ENCODE measurements at regions not wholly inside any gene's neighbourhood (a gene's known extent, or its start where the extent isn't known, plus 50 kb on each side); places are given as distances from the start of the nearest gene placed in this dataset.

- intact Hi-C loops (cut with micrococcal nuclease; ENCODE audit: unreplicated experiment) = no loop called here
- no TSS peak for BruUV-seq (replicated peaks)
- no peaks in the 10 kb centered on the region for H3K9me2 ChIP-seq (ENCODE audit: insufficient read depth, low read length)
- no peaks in the 10 kb centered on the region for H3K9me3 ChIP-seq (ENCODE audit: low read length)
- H3K27ac ChIP-seq (ENCODE audit: low read depth, low read length, poor library complexity, severe bottlenecking) = no peak overlapping the region
- H3K4me1 ChIP-seq (ENCODE audit: insufficient read depth, low read length, poor library complexity, severe bottlenecking) = no peaks in the 10 kb centered on the region
- TF ChIP-seq, protein P1, sequence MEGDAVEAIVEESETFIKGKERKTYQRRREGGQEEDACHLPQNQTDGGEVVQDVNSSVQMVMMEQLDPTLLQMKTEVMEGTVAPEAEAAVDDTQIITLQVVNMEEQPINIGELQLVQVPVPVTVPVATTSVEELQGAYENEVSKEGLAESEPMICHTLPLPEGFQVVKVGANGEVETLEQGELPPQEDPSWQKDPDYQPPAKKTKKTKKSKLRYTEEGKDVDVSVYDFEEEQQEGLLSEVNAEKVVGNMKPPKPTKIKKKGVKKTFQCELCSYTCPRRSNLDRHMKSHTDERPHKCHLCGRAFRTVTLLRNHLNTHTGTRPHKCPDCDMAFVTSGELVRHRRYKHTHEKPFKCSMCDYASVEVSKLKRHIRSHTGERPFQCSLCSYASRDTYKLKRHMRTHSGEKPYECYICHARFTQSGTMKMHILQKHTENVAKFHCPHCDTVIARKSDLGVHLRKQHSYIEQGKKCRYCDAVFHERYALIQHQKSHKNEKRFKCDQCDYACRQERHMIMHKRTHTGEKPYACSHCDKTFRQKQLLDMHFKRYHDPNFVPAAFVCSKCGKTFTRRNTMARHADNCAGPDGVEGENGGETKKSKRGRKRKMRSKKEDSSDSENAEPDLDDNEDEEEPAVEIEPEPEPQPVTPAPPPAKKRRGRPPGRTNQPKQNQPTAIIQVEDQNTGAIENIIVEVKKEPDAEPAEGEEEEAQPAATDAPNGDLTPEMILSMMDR (conservative IDR thresholded peaks at IDR 0.05; ENCODE audit: low read length) = no peak
- no peak for TF ChIP-seq EZH2phosphoT487 (IDR thresholded peaks at IDR 0.05; ENCODE audit: borderline replicate concordance, low read depth, low read length)
- H2AFZ ChIP-seq (ENCODE audit: low read length) = no peak overlapping the region
- no peaks in the 10 kb centered on the region for H3K36me3 ChIP-seq (ENCODE audit: insufficient read depth, low read length)
- no peaks in the 10 kb centered on the region for H3K79me2 ChIP-seq (ENCODE audit: insufficient read depth, low read depth, low read length)
- DNase-seq (ENCODE audit: low spot score) = no peak
- ChIA-PET POLR2A (no interaction called here), CTCF (ENCODE audit: unreplicated experiment) (no interaction called here)
- no peak overlapping the region for H3K4me3 ChIP-seq (ENCODE audit: low read depth, low read length, poor library complexity, severe bottlenecking)
- no peaks in the 10 kb centered on the region for H4K20me1 ChIP-seq (ENCODE audit: insufficient read depth, low read length)
- H3K4me2 ChIP-seq (ENCODE audit: low read length) = no peak overlapping the region
These were observed 436.7 kb downstream of the CETN3 start for GRCh38 chr5:89972901-89973300.

DNA sequence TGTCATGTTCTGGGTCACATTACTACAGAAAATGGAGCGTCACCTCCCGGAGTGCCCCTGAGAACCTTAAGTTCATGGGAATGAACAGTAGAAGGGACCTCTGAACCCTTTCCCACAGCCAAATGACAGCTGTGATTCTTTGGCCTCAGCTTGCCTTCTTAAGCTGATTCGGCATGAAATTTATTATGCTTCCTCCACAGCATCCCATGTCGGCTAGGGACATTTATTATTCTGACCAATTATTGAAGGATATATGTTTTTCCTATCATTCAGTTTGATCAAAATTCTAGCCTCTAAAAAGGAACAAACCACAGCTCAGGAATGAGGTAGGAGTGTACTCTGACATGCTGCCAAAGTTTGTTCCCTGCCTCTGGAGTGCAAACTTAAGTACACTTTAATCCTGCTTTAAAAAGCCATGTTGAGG is 440.6 kb downstream of the CETN3 start:
- CTCF ChIA-PET (ENCODE audit: unreplicated experiment) = no interaction called here
- intact Hi-C loops (cut with micrococcal nuclease; ENCODE audit: unreplicated experiment) = no loop called here
- no peak overlapping the region for H3K27ac ChIP-seq (ENCODE audit: low read depth, low read length, poor library complexity, severe bottlenecking)

DNA sequence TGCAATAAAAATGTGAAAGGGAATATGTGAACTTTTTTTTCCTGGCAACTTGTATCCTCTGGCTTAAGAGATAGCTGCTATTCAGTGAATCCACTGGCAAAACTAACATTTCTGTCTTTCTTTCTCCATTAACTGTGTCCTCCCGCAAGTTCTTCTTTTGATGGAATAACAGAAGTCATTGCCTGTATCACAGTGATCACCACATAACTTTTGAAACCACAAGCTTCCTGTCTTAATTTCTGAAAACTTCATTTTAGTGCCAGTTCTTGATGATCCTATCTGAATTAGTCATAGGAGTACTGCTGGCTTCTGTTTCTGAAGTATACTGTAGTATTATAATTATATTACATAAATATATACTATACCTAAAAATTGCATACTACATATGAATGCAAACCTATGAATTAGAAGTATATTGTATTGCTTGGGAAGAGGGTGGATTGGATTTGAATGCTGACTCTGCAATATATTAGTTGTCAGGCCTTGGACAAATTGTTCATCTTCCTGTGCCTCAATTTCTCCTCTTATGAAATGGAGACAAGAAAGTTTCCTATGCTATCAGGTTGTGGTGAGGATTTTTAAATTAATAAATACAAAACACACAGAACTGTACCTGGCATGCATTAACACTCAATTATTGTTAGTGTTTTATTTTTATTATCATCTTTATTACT is 441.6 kb downstream of the CETN3 start:
- Histone ChIP-seq H3K4me2 (ENCODE audit: low read length) (no peak overlapping the region), H3K79me2 (ENCODE audit: insufficient read depth, low read depth, low read length) (no peaks in the 10 kb centered on the region), H2AFZ (ENCODE audit: low read length) (no peak overlapping the region), H3K4me1 (ENCODE audit: insufficient read depth, low read length, poor library complexity, severe bottlenecking) (no peaks in the 10 kb centered on the region), H3K4me3 (ENCODE audit: low read depth, low read length, poor library complexity, severe bottlenecking) (no peak overlapping the region), H3K9me3 (ENCODE audit: low read length) (no peaks in the 10 kb centered on the region), H3K27ac (ENCODE audit: low read depth, low read length, poor library complexity, severe bottlenecking) (no peak overlapping the region), H3K9me2 (ENCODE audit: insufficient read depth, low read length) (no peaks in the 10 kb centered on the region), H4K20me1 (ENCODE audit: insufficient read depth, low read length) (no peaks in the 10 kb centered on the region), H3K36me3 (ENCODE audit: insufficient read depth, low read length) (no peaks in the 10 kb centered on the region)
- CTCF ChIA-PET (ENCODE audit: unreplicated experiment) = no interaction called here
- no peak for DNase-seq (ENCODE audit: low spot score)
- POLR2A ChIA-PET = no interaction called here
- no peak for TF ChIP-seq EZH2phosphoT487 (IDR thresholded peaks at IDR 0.05; ENCODE audit: borderline replicate concordance, low read depth, low read length)
- TF ChIP-seq, protein P1 (conservative IDR thresholded peaks at IDR 0.05; ENCODE audit: low read length) = no peak
- no TSS peak for BruUV-seq (replicated peaks)
- intact Hi-C loops (cut with micrococcal nuclease; ENCODE audit: unreplicated experiment) = no loop called here

More for the DNA sequence above, 440.6 kb downstream of the CETN3 start:
- TF ChIP-seq, protein P1 (conservative IDR thresholded peaks at IDR 0.05; ENCODE audit: low read length) = no peak
- TF ChIP-seq EZH2phosphoT487 (IDR thresholded peaks at IDR 0.05; ENCODE audit: borderline replicate concordance, low read depth, low read length) = no peak
- no peak overlapping the region for H3K4me3 ChIP-seq (ENCODE audit: low read depth, low read length, poor library complexity, severe bottlenecking)
- no peaks in the 10 kb centered on the region for H4K20me1 ChIP-seq (ENCODE audit: insufficient read depth, low read length)
- H3K4me2 ChIP-seq (ENCODE audit: low read length) = no peak overlapping the region
- no peak overlapping the region for H2AFZ ChIP-seq (ENCODE audit: low read length)
- H3K9me2 ChIP-seq (ENCODE audit: insufficient read depth, low read length) = no peaks in the 10 kb centered on the region
- no TSS peak for BruUV-seq (replicated peaks)
- DNase-seq (ENCODE audit: low spot score) = no peak
- POLR2A ChIA-PET = no interaction called here
- H3K4me1 ChIP-seq (ENCODE audit: insufficient read depth, low read length, poor library complexity, severe bottlenecking) = no peaks in the 10 kb centered on the region
- no peaks in the 10 kb centered on the region for H3K36me3 ChIP-seq (ENCODE audit: insufficient read depth, low read length)
- H3K79me2 ChIP-seq (ENCODE audit: insufficient read depth, low read depth, low read length) = no peaks in the 10 kb centered on the region
- H3K9me3 ChIP-seq (ENCODE audit: low read length) = no peaks in the 10 kb centered on the region

All from OCI-LY7 (cell line).